CMK (cell line): ENCODE measurements at regions not wholly inside any gene's neighbourhood (a gene's known extent, or its start where the extent isn't known, plus 50 kb on each side); places are given as distances from the start of the nearest gene placed in this dataset.

ENCODE experiments used
- DNase-seq: peaks from one replicate; pipeline ENCODE4 v3.0.0-alpha.2; 2010; ENCODE audit warnings: low read depth

DNA sequence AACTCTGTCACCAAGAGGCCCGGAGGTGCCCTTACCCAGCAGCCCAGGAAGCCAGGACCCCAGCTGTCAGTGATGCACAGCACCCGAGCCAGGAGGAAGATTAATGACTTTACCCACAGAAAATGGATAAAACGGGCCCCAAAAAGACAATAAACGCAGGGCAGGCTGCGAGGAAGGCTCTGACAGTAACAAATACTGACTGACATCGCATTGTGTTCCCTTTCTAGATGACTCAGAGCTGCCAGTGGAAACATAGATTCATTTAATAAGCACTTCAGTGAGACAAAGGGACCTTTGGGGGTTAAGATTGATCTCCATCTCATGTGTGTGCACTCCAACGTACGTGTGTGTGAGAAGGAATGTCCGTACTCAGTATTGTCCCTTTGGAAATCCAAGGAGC is 225.3 kb upstream of the PPP2R3A start:
- DNase-seq: no peak

DNA sequence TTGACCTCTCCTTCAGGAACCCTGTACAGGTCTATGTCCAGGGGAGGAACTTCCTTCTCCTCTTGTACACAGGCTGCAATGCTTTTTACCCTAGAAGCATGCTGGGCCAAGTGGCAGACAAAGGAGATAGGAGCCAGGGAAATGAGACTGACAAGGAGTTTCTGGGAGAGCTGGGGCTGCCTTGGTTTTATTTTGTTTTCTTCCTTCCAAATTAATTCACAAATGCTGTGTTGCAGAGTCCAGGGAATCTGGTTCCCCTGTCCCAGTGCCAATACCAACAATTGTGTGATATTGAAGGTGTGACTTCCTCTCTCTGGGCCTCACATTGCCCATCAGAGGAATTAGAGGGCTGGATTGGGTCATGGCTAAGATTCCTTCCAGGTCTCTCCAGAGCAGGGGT is 224.8 kb upstream of the PPP2R3A start:
- DNase-seq: no peak

DNA sequence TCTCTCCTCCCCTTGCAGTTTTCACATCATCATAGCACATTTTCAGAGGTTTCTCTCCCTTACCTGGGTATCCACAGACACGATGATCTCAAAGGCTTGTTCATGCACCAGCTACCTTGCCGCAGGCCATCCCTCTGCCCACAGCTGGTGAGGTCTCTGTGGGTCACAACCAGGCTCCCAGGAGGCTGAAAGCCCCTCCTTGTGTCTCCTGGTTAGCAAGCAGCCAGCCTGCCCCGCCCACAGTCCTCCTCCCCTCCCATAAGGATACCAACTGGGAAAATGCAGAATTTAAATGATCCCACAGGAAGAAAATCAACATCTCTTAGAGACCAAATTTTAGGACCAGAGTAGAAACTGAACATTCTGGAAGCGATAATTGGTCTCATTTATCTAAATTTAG is 213.5 kb upstream of the PPP2R3A start:
- no peak for DNase-seq

DNA sequence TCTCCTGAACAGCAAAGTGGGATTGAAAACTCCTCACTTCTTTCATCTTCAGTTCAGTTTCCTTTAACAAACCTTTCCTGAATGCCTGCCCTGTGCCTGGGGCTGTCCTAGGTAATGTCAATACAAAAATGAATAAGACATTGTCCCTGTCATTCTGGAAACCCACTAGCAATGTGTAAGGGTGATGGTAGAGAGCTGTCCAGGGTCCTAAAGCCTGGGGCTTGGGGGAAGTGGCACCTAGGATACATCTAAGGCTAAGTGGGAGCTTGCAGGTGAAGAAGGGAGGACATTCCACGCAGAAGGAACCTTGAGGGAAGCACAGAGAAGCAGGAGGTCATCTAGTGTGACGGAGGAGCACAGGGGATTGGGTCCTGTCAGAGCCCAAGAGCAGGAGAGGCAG is 212.7 kb upstream of the PPP2R3A start:
- no peak for DNase-seq

DNA sequence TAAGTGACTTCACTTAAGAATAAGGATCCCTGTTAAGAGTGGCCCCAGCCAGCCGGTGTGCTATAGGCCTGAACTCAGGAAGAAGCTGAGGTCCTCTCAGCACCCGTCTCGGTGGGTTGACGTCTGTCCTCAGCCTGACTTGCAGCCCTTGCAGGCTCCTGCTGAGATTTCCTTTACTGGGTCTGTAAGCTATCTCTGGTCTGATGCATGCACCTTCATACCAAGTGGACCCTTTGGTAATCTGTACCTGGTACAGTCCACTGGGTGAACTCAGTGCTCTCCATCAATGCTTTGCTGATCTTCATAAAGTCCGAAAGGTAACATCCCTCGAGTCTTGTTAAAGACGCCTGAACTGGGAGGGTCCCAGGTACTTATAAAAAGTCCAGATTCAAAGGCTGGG is 212.0 kb upstream of the PPP2R3A start:
- DNase-seq: no peak

DNA sequence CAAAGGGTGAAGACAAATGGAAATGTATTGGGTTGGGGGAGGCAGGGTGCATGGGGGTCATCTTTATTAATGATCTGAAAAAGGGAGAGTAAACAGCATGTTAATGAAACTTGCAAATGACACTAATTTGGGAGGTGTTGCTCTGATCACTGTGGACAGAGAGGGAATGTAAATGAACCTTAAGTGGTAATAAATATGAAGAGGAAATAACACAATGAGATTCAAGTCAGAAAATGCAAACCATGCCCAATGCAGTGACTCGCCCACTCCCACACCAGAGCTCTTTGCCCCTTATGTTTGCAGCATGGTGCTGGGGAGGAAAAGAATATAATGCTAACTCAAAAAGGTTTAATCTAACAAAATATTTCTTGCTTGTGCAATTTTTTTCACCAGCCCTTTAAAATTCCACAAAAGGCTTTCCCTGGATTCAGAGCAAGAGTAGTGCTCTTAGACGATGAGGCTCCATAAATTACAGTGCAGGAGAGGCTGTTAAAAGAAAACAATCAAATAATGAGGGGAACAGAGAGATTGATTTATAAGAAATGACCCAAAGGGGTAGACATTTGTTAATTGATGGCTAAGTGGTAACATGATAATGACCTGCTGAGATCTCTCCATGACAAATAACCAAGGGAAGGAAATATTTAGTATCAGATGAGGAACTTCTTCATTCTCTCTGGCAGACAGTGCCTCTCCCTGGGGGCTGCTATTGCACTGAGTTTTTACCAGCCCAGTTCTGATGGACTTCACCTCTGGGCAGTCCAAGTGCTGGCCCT is 210.0 kb upstream of the PPP2R3A start:
- no peak for DNase-seq

DNA sequence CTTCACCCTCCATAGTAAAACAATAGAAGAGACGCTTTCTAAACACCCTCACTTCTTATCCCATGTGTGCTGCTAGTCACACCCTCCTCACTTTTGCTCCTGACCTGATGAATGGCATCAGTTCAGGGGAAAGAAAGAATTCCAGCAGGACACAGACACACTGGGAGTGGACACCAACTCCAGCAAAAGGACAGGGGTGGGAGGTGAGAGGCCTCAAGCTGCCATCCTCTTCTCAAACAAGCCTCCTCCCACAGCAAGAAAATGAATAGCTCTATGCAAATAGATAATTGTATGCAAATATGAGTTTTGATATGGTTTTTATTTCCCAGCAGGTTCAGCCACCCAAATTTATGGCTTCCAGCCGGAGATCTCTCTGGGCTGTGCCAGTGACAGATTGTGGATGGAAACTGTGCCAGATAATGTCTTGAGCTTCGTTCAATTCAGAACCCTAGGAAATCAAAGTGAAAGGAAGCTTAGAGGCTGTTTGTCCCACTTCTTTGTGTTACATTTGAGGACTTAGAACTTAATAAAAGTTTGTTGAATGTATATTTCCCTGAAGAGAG is 209.3 kb upstream of the PPP2R3A start:
- DNase-seq: no peak

DNA sequence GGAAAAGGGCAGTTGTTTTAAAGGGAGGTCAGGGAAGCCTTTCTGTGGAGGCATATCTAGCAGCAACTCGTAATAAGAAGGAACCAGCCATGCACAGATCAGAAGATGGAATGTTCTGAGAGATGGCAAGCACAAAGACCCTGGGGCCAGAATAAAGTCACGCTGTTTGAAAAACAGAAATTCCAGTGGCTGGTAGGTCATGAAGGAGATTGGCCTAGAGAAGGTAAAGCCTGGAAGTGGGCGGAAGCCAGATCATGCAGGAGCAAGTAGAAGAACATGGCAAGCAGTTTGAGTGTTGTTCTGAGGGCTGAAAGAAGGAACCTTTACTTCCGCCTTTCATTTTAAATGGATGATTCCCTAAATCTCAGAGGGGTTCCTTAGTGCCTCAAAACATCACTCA is 208.1 kb upstream of the PPP2R3A start:
- DNase-seq: no peak

DNA sequence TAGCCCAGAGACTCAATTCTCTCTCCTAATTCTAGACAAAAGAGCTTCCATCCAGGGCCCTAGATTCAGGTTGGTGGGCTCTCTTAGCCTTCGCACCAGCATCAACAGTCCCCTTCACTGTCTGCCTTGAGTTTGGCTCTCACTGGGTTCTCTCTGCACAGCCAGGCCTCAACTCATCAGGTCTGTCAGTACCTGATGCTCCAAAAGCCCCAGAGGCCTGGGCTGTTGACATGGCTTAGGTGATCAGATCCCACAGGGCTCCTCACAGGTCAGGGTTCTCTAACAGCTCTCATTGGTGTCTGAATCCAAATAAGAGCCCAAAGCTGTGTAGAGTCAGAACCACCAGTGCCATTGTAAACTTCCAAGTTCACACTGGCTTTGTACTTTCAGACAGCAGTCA is 206.6 kb upstream of the PPP2R3A start:
- no peak for DNase-seq

DNA sequence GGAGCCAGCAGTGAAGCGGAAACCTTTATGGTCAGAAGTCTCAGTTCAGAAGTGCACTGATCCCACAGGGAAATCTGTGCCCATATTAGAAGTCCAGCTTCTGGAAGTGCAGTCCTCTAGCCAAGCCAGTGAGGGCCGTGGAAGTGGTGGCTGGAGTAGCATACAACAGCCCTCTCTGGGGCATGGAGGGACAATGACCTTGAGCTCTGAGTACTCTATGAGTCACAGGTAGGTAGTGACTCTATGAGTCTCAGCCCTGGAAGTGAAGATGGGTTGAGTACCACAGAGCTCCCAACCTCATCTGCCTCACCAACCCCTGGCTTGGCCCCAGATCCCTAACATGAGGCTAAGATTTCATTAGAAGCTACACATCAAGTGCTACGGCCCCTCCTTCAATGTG is 205.9 kb upstream of the PPP2R3A start:
- no peak for DNase-seq

DNA sequence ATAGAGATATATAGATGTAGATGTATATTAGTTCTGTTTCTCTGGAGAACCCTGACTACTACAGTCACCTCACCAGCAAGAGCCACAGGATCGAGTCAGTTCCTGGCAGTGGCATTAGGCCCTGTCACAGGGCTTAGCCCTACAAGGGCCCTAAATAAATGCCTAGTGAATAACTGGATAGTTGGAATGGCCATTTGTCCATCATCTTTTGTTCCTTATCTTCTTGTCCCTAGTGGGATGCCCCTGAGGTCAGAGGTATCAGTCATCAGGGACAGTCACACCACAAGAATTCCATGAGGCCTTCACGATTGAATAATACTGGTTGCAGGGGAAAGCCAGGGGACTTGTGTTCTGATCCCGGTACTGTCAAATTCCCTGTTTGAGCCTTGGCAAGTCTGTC is 204.9 kb upstream of the PPP2R3A start:
- no peak for DNase-seq

DNA sequence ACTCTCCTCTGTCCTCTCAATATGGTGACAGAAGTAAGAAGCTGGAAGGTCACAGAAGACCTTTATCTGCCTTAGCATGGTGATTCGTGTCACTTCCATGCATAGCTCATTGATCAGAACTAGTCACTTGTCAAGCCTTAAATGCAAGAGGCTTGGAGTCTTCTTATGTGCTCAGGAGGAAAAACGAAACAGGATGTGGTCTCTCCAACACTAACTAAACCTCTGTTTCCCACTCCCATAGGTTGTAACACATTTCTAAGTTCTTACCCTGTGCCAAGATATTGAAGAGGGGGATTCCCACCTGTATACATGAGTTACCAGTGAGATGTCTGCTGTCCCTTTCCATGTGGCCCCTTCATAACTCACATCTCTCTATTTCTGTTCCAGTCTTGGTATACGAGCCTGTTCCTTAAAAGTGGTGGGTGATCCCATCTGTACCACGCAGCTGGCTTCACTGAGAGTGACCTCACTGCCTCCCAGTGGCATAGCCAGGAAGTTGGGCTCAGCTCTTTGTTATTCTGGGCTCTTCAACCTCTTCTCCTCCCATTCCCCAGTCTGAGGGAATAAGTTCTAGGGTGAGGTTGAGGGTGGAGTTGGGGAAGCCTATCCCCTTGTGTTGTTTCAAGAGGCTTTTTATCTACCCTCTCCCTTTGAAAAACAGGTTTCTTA is 203.2 kb upstream of the PPP2R3A start:
- DNase-seq: no peak

DNA sequence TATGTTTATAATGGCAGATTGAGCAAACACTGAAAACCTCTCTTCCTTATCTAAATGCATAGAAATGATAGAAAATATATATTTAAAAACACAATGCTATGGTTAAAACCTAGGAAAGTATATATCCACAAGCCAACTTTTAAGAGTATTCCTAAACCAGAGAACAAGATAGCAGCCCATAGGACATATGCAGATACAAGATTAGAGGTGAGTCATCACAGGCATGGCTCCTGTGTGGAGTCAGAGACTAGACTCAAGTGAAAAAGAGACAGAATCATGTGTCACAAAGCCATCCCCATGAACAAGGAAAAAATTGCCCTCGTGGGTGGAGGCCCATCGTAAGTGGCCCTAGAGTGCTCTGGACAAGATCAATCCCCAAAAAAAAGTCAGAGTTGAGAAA is 199.4 kb upstream of the PPP2R3A start:
- no peak for DNase-seq

DNA sequence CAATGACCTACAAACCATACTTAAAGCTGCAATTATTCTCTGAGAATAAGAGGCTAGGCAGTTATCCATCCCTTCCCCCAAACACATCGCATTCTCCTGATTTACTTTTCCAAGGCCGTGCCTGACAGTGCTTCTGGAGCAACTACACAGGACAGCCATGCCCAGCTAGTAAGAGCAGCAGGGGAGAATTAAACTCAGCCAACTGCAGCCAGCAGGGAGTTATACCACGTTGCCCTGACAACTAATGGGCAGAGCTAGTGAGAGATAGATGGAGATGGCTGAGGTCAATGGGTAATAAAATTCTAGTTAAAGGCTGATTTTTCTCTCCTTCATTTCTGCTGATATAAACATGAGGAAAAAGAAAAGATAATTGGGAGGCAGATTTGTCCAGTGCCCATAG is 193.8 kb upstream of the PPP2R3A start:
- no peak for DNase-seq

DNA sequence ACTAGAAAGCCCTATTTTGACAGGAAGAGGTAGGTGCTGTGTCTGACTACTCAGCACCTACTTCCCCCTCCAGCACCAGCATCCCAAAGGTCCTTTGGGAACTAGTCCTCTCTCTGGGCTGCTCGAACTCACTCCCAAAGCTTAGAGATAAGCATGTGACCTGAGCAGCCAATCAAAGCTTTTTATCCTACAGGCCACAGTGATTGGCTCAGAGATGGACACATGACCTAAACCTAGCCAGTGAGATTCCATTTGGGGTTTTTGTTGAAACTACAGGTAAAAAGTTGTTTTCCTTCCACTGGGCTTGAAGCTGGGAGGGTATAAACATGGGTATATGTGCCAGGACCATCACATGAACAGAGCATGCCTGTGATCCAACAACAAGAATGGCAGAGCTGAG is 186.5 kb upstream of the PPP2R3A start:
- DNase-seq: no peak

DNA sequence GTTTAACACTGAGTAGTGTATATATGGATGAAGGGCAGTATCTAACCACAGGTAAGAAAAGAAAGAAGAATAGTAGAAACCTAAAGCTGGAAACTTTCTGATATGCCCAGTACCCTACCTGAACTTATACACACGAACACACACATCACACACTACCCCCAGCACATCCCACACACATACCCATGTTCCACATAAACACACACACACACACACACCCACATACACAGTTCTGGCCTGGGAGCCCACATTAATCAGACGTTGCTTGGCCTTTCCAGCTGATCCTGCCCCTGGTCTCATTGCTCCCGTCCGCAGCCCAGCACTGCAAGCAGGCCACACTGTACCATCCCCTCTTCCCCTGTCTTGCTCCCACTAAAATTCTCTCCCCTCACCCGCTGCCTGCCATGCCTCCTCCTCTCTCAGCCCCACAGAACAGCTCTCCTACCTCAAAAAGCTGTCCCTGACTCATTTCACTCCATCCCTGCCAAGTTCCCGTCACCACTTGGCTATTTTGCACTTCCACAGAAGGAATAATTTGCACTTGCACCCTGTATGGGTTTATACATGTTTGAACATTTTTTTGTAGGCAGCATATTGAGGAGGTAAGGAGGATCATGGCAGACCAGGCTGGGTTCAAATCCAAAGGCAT is 185.8 kb upstream of the PPP2R3A start:
- DNase-seq: no peak

DNA sequence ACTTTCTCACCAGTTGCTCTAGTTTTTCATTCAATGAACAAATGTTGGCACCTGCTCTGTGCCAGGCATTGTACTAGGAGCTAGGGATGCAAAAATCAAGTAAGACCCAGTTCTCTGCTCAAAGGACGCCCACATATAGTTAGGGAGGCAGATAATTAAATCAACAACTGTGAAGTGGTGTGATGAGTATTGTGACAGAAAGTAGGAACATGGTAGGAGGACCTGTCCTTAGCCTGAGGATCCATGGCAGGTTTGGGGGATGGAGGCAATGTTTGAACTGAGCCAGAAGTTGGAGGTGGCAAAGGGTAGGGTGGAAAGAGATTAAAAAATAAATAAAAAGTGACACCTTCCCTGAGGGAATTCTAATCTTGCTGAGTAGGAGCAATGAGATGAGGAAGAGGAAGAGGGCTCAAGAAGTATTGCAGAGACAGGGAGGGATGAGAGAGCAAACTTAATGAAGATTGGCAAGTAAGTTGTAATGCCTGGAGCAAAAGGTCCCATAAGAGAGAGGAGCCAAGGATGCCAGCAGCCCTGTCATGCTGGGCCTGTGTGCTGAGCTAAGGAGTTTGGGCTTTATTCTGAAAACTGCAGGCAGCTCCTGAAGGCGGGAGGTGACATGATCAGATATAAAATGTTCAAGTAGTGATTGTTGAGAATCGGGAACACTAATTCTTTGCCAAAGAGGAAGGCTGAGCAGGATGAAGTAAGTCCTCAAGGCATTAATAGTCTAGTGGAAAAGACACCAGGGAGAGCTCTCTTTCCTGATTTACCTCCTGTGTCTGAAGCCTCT is 184.3 kb upstream of the PPP2R3A start:
- no peak for DNase-seq

DNA sequence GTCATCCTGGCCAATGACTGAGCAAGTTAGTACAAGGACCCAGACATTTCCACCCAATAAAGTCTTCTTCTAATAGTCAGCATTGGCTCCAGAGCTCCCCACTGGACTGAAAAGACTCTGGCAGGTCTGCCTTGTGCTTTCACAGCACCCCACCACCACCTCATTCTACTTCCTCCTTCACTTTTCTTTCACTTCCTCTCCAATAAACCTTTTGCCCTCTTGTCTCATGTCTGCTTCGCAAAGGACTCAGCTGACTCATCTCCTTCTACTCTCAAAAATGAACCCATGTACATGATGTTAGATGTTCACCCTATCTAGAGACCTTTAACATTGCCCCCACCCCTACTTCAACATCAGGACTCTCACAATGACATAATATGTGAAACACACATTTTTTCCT is 181.0 kb upstream of the PPP2R3A start:
- no peak for DNase-seq

DNA sequence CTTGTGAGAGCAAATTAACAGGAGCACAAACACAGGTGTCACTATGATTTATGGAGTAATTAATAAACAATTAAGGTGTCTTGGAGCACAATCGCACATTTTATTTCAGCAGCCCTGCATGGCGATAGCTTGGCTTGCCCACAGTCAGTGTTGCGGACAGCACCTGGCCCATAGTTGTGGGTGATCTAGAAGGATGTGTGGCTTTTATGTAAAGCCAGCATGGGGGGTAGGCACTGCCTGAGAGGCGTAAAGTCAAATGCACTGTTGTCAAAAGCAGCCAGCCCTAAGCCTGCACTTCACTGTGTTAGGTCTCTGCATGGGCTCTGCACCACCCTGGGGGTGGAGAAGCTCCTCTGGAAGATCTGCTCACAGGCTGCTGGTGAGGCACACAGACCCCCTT is 177.4 kb upstream of the PPP2R3A start:
- DNase-seq: no peak

DNA sequence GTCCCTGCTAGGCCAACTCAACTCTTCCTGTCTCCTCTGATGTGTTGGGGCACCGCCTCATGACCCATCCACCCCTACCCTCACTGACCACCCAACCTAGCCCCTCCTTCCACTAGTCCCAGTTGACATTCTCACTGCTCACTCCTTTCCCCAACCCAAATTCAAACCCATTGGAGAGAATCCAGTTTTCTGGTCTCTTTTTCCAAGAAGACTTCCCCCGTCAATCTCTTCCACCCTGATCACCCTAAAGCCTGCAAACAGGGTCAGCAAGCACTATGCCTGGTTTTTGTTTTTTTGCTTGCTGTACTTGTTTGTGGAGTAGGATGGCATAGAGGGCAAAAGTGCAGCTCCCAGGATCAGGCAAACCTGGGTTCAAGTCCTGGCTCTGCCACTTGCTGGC is 176.6 kb upstream of the PPP2R3A start:
- DNase-seq: no peak

DNA sequence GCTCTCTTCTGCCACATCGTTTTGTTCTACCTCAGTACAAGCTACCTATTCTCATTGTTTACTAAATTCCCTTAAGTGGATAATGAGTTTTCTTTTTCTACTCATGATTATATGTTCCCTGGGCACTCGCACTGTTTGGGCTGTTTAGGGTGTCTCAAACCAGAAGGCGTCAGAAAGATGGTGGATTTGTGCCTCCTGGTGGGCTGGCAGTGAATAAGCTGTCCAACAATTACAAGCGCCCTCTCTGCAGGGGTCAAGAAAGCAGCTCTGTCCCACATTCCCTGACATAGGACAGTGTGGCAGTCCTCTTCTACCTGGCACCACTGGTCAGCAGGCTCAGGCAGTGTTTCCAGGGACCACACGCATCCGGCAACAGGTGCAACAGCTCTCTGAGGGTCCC is 173.4 kb upstream of the PPP2R3A start:
- DNase-seq: no peak

DNA sequence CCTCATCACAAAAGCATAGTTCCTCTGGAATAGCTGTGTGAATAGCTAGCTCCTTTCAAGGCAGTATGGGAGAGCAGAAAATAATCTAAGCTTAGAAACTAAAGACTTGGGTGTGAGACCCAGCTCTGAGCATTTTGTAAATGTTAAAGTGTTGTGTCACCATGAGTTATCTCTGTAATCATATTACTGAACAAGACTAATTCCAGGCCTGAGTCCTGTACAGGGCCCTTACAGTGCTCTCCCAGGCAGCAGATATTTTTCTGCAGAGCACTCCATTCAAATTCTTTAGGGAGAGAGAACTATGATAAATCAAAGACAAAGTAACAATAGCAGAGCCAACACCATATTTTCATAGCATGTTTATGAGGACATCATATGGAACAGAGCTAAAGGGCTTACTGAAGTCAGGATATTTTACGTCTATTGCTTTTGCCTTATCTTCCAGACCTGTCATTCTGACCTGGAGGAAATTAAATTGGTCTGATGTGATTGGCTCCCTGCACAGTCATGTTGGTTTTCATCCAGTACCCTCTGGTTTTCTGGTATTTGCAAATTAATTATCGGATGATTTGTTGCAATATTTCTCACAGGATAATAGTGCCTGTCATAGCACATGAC is 172.6 kb upstream of the PPP2R3A start:
- DNase-seq: no peak
